GM18499 (cell line): ENCODE measurements at regions not wholly inside any gene's neighbourhood (a gene's known extent, or its start where the extent isn't known, plus 50 kb on each side); places are given as distances from the start of the nearest gene placed in this dataset.
"Not testable (repeated sequence)": the region's sequence is repeated elsewhere in the genome, so short reads cannot be mapped to it uniquely, and the experiment has no call there.

Experiments
- ATAC-seq: cut with Tn5 transposase; IDR thresholded peaks from one replicate; pipeline ENCODE4 v1.9.1; 2021; ENCODE audit warnings: moderate number of reproducible peaks; ENCODE audit not compliant: insufficient read depth, unreplicated experiment

DNA sequence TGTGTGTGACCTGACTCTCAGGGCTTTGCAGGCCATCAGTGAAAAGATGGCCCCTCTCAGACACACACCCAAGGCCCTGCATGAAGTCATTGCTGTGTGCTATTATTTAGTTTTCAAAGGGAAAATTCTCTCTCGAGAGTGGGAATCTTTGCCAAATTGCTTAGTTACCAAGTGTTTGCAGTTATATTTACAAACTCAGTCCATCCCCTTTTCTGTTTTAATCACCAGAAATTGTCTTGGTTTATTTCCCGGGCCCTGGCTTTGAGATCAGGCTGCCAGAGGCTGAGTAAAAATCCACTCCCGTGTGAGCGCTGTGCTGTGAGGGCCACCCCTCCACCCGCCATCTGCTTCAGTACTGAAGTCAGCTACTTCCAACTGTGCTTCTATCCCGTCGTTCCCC is 163.1 kb downstream of the SOD2 start:
- no peak for ATAC-seq

DNA sequence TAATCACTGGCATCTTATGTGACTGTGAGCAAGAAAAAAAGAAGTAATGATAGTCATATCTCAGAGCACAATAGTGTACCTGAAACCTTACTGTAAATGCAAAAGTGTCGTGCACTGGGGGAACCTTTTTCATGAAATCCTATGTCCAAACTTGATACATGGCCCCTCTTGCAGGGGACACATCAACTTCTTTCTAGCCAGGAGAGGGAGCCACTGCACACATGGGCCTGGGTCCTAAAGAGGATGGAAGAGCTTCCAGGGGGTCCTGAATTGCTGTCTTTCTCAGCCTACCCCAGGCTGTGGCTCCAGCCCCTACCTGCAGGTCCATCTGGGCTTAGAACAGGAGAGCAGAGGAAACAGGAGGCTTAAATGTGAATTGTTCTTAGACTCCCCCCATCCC is 165.7 kb downstream of the SOD2 start:
- no peak for ATAC-seq

DNA sequence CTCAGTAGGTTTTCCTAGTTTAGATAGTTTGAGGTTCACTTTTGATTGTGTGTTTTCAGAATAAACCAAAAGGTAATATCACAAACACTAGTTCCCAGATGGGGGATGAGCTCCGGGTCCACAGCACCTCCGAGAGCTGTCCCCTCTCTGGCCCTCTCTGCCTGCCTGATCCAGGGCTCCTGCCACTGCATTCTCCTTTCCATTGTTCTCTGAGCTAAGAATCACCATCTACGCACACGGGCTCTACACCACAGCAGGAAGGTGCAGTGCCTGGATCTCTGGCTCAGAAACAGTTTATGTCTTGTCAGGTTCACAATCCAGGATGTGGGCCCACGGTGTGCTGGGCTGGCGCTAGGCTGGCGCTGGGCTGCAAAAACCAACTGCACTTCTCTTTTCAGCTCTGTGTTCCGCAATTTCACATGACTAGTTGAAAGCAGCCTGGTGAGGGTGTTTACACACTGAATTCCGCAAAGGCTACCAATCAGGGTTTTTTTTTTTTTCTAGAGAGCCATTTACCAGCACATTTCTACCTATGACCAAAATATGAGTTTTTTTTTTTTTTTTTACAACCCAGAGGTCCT is 167.5 kb downstream of the SOD2 start:
- ATAC-seq: no peak

DNA sequence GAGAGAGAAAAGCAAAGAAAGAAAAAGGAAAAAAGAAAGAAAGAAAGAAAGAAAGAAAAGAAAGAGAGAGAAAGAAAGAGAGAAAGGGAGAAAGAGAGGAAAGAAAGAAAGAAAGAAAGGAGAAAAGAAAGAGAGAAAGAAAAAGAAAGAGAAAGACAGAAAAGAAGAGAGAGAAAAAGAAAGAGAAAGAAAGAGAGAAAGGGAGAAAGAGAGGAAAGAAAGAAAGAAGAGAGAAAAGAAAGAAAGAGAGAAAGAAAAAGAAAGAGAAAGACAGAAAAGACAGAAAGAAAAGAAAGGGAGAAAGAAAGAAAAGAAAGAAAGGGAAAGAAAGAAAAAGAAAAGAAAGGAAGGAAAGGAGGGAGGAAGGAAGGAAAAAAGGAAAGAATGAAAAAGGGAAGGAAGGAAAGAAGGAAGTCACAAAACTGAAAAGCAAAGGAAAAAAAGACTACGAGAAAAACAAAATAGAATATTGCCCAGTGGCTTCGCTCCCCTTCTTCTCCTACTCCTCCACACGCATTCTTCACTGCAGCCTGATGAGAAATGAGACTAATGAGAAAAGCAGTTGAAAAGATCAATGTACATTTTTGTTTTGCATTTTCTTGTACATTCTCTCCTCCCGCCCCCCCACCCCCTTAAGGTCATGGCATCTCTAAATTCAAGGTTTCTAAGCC is 170.0 kb downstream of the SOD2 start:
- ATAC-seq: no peak

DNA sequence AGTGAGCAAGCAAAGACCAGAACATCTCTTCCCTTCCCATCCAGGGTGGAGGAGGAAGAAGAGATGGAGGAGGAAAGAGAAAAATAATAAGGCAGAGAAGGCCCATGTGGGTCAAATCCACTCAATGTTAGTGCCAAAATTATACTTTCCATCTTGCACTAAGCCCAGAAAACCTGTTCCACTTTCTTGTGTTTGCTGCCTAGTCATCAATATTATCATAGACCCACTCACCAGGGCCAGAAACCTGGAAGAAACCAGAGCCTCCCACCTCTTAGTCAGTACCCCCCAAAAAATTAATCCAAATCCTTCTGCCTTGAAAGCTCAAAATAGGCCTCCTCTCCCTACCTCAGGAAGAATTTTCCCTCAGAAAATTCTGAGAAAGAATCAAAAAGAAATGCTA is 171.1 kb downstream of the SOD2 start:
- ATAC-seq: no peak

DNA sequence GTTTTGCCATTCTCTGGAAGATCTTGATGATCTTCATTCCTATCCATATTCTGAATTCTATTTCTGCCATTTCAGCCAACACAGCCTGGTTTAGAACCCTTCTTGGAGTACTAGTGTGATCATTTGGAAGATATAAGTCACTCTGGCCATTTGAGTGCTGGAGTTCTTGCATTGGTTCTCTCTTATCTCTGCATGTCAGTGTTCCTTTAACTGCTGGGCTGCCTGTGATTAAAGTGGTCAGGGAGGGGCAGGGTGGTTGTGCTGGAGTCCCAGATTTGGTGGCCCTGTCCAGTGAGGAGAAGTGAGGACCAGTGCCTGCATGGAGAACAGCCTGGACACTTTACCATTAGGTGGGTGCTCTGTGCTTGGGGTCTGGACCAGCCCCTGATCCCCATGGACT is 173.0 kb downstream of the SOD2 start:
- no peak for ATAC-seq

DNA sequence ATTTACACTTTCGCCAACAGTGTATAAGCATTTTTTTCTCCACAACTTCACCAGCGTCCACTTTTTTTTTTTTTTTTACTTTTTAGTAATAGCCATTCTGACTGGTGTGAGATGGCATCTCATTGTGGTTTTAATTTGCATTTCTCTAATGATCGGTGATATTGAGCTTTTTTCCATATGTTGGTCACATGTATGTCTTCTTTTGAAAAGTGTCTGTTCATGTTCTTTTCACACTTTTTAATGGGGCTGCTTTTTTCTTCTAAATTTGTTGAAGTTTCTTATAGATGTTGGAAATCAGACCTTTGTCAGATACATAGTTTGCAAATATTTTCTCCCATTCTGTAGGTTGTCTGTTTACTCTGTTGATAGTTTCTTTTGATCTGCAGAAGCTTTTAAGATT is 177.2 kb downstream of the SOD2 start:
- ATAC-seq: not testable (repeated sequence)

DNA sequence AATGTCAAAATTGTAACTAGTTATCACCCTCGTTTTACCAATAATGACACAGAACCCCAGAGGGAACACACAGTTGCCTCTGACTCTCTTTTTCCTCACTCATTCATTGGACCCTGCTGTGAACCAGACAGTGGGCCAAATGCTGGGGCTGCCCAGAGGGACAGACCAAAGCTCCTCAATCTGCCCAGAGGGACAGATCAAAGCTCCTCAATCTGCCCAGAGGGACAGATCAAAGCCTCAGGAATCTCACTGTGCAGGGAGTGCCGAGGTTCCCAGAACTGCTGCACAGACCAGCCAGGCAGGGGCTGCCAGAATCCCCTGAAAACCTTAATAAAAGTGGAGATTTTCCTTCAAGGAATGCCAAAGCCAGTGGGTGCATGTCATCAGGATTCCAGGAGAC is 179.1 kb downstream of the SOD2 start:
- ATAC-seq: no peak

DNA sequence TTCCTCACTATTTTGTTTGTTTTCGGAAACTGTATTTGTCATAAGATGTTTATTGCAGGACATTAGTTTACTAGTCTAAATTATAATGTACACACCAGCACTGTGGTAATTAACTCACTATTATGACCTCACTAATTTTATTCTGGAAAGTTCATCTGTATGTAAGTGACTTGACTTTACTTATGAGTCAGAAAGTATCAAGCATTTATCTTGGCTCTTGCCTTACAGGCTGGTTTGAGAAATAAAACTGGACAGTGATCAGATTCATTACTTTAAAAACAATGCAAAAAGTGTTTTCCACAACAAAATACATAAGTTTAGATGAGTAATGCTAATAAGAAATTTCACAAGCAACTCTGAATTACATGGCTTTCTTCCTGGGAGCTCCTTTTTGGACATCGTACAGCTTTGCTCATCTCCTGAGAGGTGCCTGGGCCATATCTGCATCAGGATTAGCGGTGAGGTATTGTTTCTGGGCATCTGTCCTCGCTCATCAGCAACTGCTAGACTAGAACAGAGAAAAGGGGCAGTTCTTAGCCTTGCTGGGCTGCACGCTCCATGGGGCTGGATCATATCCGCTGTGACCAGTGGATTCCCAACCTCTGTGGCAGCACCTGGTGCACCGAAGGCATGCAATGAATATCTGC is 179.8 kb downstream of the SOD2 start:
- no peak for ATAC-seq

DNA sequence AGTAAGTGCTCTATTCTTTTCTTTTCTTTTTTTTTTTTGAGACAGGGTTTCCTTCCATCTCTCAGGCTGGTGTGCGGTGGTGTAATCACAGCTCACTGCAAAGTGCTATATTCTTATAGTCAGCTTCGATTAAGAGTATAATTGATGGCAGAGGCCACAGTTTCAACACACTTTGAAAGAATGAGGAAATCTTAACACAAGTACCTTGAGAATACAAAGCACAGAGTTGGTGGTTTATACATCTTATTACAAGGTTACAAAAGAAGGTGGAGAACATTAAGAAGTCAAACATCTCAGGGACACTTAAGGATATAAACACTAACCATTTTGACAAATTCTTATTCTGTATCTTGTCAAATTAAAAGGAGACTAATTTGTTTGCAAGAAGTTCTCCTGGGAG is 180.5 kb downstream of the SOD2 start:
- ATAC-seq: no peak

DNA sequence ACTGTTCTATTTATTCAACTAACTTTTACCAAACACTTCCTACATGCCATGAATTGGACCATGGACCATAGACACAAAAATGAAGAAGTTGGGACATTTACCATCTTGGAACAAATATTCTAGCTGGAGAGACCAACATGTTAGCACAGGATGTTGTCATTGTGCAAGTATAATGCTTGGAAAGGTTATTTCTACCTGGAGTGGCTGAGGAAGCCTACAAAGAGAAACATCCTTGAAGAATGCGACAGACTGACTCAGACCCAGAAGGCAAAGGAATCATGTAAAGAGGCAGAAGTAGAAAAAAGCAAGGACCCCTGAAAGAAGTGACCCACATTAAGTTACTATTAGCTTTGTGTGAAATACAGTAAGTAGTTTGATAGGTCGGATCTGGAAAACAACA is 180.9 kb downstream of the SOD2 start:
- no peak for ATAC-seq

DNA sequence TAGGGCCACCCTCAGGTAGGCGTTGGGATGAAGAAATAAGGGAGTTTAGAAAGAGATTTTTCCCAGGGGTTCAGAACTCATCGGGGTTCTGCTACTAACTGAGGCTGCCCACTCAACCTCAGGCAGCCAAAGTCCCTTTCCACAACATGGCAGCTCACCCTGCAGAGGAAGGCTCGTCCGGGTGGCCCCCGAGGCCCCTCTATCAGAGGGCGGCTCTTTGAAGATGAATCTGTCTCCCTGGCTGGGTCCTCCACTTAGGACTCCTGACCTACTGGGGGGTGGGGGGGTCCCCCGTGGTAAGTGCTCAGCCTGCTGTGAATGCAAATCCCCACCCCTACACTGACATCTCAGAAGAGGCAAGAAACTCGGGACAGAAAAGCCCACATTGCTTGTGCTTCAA is 182.9 kb downstream of the SOD2 start:
- ATAC-seq: no peak

DNA sequence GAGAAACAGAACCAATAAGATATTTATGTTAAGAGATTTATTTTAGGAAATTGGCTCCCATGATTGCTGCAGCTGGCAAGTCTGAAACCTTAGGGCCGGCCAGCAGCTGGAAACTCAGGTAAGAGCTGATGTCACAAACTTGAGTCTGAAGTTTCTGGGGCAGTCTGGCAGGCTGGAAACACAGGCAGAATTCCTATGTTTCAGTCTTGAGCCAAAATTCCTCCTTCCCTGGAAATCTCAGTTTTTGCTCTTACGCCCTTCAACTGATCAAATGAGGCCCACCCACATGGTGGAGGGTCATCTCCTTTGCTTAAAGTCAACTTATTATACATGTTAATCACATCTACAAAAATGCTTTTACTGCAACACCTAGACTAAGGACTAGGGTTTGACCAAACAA is 184.1 kb downstream of the SOD2 start:
- no peak for ATAC-seq

DNA sequence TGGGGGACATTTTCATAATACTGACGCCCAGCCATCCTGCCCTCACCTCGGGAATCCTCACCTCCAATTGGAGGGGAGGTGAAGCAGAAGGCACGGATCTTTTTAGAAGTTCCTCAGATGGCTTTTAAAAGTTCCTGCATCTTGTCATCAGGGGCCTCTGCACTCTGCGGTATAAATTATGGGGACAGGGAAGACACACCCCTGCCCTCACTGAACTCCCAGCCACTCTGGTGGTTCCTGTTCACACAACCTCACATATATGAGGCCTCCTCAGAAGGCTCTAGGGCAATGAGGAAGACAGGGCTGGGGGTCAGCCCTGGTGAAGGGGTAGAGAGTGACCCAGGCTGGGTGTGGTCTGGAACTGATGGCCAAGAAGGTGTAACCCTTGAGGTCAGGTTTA is 187.0 kb downstream of the SOD2 start:
- ATAC-seq: no peak

DNA sequence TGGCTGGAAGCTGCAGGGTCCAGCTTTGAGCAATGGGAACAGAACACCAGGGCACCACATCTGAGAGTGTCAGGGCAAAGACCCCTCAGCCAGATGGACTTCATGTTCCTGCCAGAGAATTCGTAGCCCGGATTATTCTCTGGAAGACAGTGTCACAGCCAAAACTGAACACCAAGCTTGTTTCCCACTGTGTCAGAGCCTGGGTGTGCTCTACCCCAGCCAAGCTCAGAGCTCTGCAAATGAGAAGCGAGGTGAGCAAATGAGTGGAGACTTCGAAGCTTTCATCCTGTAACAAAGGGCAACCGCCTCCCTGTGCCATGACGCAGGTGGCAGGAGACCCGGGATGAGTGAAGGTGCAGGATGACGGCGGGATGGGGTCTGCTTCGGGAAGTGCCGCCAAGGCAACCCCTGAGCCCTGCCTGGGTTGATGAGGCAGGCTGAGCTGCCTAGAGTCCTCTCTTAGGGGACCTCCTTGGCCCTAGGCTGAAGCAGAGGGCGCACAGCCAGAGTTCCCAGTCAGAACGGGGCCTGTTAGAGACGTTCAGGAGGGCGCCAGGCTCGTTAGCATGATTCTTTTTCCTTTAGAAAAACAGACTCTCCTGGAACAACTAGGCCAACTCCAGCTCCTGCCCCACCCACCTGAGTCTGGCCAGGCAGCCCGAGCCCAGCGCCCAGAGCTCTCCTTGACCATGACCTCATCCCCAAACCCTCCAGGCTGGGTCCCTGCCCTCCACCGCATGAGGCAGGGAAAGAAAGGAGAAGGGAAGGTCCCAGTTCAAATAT is 187.7 kb downstream of the SOD2 start:
- no peak for ATAC-seq

DNA sequence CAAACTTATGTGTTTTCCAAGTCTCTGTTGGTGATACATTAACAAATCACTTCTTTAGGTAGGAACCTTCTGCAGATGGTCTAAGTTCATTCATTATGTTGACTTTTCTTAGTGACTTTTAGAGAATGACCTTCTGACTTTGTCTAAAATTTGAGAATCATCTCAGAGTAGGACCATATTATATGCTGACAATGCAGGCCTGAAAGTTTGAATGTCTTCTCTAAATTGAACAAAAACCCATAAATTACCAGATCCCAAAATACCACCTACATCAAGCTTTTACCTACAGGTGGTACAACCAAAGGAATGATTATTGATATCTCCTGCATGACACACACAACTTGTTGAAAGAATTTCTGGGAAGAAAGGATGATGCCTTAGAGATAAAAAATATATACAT is 191.5 kb downstream of the SOD2 start:
- no peak for ATAC-seq

DNA sequence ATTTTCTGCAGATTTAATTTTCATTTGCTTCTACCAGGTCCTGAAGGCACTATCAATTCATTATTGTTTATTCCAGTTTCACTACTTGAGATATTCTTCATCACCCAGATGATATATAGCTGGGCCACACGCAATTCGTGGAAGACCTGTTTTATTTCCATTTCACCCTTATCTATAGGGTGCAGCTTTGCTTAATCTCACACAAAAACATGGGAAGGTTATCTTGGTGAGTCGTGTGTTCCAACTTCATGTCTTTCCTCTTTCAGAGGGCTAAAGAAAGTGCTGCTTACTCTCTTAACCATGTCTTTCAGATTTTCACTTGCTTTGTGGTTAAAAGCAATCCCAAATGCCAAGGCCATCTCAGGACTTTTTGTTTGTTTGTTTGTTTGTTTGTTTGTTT is 194.0 kb downstream of the SOD2 start:
- no peak for ATAC-seq

DNA sequence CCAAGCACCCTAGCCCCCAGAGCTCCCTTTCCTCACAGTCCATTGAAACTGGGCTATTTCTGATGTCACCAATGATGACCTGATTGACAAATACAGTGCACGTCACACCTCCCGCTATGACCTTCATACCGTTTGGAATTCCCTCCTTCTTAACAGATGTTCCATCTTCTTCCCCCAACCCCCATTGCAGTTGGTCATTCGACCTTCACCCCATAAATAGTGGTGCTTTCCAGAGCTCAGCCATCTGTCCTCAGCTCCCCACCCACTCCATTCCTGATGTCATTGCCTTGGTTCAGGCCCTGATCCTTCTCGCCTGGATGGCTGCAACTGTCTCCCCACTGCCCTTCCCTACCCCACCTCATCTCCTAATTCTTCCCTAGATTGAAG is 198.5 kb downstream of the SOD2 start:
- ATAC-seq: no peak

DNA sequence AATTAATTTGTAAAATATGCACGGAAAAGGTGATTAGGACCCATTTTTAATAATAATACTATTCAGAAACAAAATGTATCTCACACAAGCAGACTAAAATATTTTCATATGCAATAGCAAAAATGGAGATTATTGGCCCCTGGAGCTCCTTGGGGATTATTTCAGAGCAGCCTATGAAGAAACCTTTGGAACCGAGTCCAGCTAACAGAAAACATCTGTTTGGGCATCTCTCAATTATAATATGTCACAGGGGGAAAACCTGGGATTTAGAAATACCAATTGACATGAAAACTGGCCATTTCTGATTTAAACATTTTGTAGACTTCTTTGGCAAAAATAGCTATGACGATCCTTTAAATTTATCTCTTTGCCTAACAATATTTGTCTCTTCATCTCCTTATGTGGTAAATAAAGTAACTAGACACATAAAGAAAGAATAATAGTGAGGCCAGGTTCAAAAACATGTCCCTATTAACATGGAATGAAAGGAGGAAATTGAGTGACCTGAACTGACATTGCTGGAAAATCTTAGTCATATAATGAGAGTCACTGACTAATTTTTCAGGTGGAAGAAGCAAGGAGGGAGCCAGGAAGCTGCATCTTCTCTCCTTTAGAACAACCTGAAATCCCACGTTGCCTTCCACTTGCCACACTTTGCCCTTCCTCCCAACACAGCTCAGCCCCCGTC is 199.0 kb downstream of the SOD2 start:
- ATAC-seq: no peak

DNA sequence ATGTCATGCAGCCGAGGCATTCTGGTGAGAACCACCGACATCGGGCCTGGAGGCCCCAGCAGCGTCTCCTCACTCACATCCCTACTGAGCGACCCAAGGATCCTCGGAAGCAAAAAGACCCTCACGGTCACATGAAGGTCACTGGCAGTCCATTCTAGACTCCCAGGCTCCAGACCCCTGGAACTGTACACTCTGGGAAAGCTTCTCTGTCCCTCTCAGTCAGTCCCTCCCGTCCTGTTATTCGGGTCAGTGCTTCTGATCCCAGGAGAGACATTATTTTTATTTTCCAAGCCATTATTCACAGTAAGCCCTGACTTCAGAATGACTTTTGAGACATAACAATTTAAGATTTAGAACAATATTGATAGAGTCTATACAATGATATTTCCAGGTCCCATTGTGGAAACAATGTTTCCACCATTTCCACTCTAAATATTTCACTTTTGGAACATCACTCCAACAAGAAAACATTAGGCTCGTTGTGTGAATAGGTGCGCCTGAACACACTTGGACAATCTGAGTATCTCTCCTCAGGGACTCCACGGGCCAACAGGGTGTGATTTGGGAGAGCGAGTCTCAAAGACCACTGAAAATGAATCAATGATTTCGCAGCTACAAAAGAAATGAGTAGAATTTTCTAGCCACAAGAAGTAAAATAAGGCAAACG is 199.7 kb downstream of the SOD2 start:
- no peak for ATAC-seq
